ENCODE measurements at regions not wholly inside any gene's neighbourhood (a gene's known extent, or its start where the extent isn't known, plus 50 kb on each side); places are given as distances from the start of the nearest gene placed in this dataset.

- intact Hi-C loops (cut with DNase I, micrococcal nuclease): no loop called here
- Mint-ChIP-seq H3K9me3 (no peaks in the 10 kb centered on the region), H3K4me1 (ENCODE audit: low read depth) (no peaks in the 10 kb centered on the region), H3K27ac (no peak overlapping the region), H3K4me3 (no peak overlapping the region), H3K36me3 (ENCODE audit: low read depth) (no peaks in the 10 kb centered on the region), H3K27me3 (peaks cover 13% of the 10 kb centered on the region)
- POLR2A ChIA-PET: no interaction called here
- no peak overlapping the region for H3K27ac ChIP-seq (ENCODE audit: low read depth in 1 of 2, low read length in 2 of 2)
- TF ChIP-seq CTCF (IDR thresholded peaks at IDR 0.05): no peak
- no peak overlapping the region for H3K4me3 ChIP-seq (ENCODE audit: low read length)
- H3K9me3 ChIP-seq (ENCODE audit: control insufficient read depth in 1 of 2, insufficient read depth in 1 of 2, low read length in 2 of 2): peaks cover 0 to 15% of the 10 kb centered on the region in 2 experiments
- no peaks in the 10 kb centered on the region for H3K36me3 ChIP-seq (ENCODE audit: insufficient read depth, low read length)
- no peak for DNase-seq
- CTCF ChIA-PET: no interaction called here
- H3K4me1 ChIP-seq (ENCODE audit: insufficient read depth, low read length): no peaks in the 10 kb centered on the region
- ATAC-seq (ENCODE audit: poor library complexity): no peak
- H3K27me3 ChIP-seq (ENCODE audit: control insufficient read depth in 1 of 2, insufficient read depth in 2 of 2, low read length in 2 of 2): no peaks in the 10 kb centered on the region
Observed at GRCh38 chr2:240251848-240252190, 111.4 kb upstream of the OTOS start.

- H3K9me3 Mint-ChIP-seq: no peaks in the 10 kb centered on the region
- H3K27me3 Mint-ChIP-seq: peaks cover 7% of the 10 kb centered on the region
- Histone ChIP-seq H3K27ac (ENCODE audit: low read depth in 1 of 2, low read length in 2 of 2) (no peak overlapping the region), H3K9me3 (ENCODE audit: control insufficient read depth in 1 of 2, insufficient read depth in 1 of 2, low read length in 2 of 2) (peaks cover 0 to 15% of the 10 kb centered on the region in 2 experiments), H3K4me1 (ENCODE audit: insufficient read depth, low read length) (no peaks in the 10 kb centered on the region), H3K36me3 (ENCODE audit: insufficient read depth, low read length) (no peaks in the 10 kb centered on the region), H3K27me3 (ENCODE audit: control insufficient read depth in 1 of 2, insufficient read depth in 2 of 2, low read length in 2 of 2) (no peaks in the 10 kb centered on the region), H3K4me3 (ENCODE audit: low read length) (no peak overlapping the region)
- no peak overlapping the region for H3K27ac Mint-ChIP-seq
- ATAC-seq (ENCODE audit: poor library complexity): no peak
- no peak for DNase-seq
- H3K4me1 Mint-ChIP-seq (ENCODE audit: low read depth): no peaks in the 10 kb centered on the region
- TF ChIP-seq CTCF (IDR thresholded peaks at IDR 0.05): no peak
- POLR2A ChIA-PET: no interaction called here
- intact Hi-C loops (cut with DNase I, micrococcal nuclease): no loop called here
- H3K36me3 Mint-ChIP-seq (ENCODE audit: low read depth): no peaks in the 10 kb centered on the region
- H3K4me3 Mint-ChIP-seq: no peak overlapping the region
- CTCF ChIA-PET: no interaction called here
Observed at GRCh38 chr2:240252191-240252871, 111.9 kb upstream of the OTOS start.

GRCh38 chr2:240252872-240253511 lies 112.5 kb upstream of the OTOS start:
- intact Hi-C loops (cut with DNase I, micrococcal nuclease): no loop called here
- Mint-ChIP-seq H3K27ac (no peak overlapping the region), H3K9me3 (no peaks in the 10 kb centered on the region), H3K27me3 (peaks cover 7% of the 10 kb centered on the region), H3K4me1 (ENCODE audit: low read depth) (no peaks in the 10 kb centered on the region), H3K36me3 (ENCODE audit: low read depth) (no peaks in the 10 kb centered on the region), H3K4me3 (no peak overlapping the region)
- CTCF ChIA-PET: no interaction called here
- Histone ChIP-seq H3K27me3 (ENCODE audit: control insufficient read depth in 1 of 2, insufficient read depth in 2 of 2, low read length in 2 of 2) (no peaks in the 10 kb centered on the region), H3K4me3 (ENCODE audit: low read length) (no peak overlapping the region), H3K36me3 (ENCODE audit: insufficient read depth, low read length) (no peaks in the 10 kb centered on the region), H3K27ac (ENCODE audit: low read depth in 1 of 2, low read length in 2 of 2) (no peak overlapping the region), H3K4me1 (ENCODE audit: insufficient read depth, low read length) (no peaks in the 10 kb centered on the region), H3K9me3 (ENCODE audit: control insufficient read depth in 1 of 2, insufficient read depth in 1 of 2, low read length in 2 of 2) (peaks cover 0 to 8% of the 10 kb centered on the region in 2 experiments)
- no peak for TF ChIP-seq CTCF (IDR thresholded peaks at IDR 0.05)
- ATAC-seq (ENCODE audit: poor library complexity) (no peak), DNase-seq (no peak)
- POLR2A ChIA-PET: no interaction called here

Data from CD4-positive, alpha-beta T cell (primary cell).